Tibial artery (tissue), 4 donors: ENCODE measurements at regions not wholly inside any gene's neighbourhood (a gene's known extent, or its start where the extent isn't known, plus 50 kb on each side); places are given as distances from the start of the nearest gene placed in this dataset.

Experiments used
- DNase-seq, 2 donors: peaks; one replicate each; pipeline ENCODE4 v3.0.0-alpha.2; 2019
- H3K27ac ChIP-seq, 2 donors: fragments of 200-600 bp; sonication (generic) in 1 of 2; 1 replicate in 1 of 2; 2 replicates in 1 of 2; pipeline ENCODE4 v1.5.1; 2018 to 2019; ENCODE audit warnings: mild to moderate bottlenecking in 1 of 2
- H3K27me3 ChIP-seq, 2 donors: fragments of 200-600 bp; sonication (generic) in 1 of 2; one replicate each; pipeline versions ENCODE4 v1.5.1 to v1.6.0; 2016 to 2019
- H3K36me3 ChIP-seq, 3 donors: fragments of 200-600 bp; sonication (generic) in 2 of 3; one replicate each; pipeline ENCODE4 v1.5.1; 2016 to 2019; ENCODE audit warnings: mild to moderate bottlenecking in 2 of 3
- H3K4me1 ChIP-seq, 4 donors: fragments of 200-600 bp; sonication (generic) in 2 of 4; 1 replicate in 3 of 4; 2 replicates in 1 of 4; pipeline ENCODE4 v1.5.1; 2016 to 2019
- H3K4me3 ChIP-seq, 2 donors: fragments of 200-600 bp; sonication (generic) in 1 of 2; 1 replicate in 1 of 2; 2 replicates in 1 of 2; pipeline ENCODE4 v1.5.1; 2018 to 2019; ENCODE audit warnings: mild to moderate bottlenecking in 2 of 2
- H3K9me3 ChIP-seq, 3 donors: fragments of 200-600 bp; sonication (generic) in 1 of 3; one replicate each; pipeline ENCODE4 v1.5.1; 2016 to 2019
- intact Hi-C: fragments of 100-400 bp; cut with DNase I; formaldehyde crosslinking; loops from one replicate; pipeline ENCODE4 v1.15.0; 2023; ENCODE audit warnings: low total_unique reads
- TF ChIP-seq, protein P1 (sequence below), 2 experiments: fragments of 200-600 bp in 1 of 2; fragments of 450-650 bp in 1 of 2; IDR thresholded peaks; one replicate each; pipeline ENCODE4 v1.5.1; 2017 to 2019; ENCODE audit warnings: antibody characterized with exemption in 2 of 2, mild to moderate bottlenecking in 1 of 2, moderate library complexity in 1 of 2

DNA sequence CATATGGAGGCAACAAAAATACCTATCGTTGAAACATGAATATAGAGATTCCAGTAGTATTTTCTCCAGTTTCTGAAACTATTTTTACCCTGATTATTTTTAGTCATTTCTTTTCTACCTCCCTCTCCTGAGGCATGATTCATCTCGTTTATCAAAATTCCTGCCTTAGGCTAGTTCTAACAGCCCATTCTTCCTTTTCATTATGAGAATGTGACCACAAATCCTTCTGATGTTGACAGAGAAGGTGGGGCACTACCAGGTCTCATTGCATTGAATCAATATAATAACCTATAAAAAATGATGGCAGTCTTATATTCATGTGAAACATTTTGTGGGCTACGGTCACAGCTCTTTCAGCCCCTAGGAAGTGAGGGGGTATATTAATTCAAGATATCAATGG is 406.5 kb upstream of the UBE2E3 start:
- Histone ChIP-seq H3K27me3 (no peaks in the 10 kb centered on the region), H3K4me3 (no peak overlapping the region), H3K4me1 (no peaks in the 10 kb centered on the region), H3K36me3 (no peaks in the 10 kb centered on the region), H3K27ac (no peak overlapping the region), H3K9me3 (no peaks in the 10 kb centered on the region)
- no peak for DNase-seq
- intact Hi-C loops: no loop called here
- TF ChIP-seq, protein P1, sequence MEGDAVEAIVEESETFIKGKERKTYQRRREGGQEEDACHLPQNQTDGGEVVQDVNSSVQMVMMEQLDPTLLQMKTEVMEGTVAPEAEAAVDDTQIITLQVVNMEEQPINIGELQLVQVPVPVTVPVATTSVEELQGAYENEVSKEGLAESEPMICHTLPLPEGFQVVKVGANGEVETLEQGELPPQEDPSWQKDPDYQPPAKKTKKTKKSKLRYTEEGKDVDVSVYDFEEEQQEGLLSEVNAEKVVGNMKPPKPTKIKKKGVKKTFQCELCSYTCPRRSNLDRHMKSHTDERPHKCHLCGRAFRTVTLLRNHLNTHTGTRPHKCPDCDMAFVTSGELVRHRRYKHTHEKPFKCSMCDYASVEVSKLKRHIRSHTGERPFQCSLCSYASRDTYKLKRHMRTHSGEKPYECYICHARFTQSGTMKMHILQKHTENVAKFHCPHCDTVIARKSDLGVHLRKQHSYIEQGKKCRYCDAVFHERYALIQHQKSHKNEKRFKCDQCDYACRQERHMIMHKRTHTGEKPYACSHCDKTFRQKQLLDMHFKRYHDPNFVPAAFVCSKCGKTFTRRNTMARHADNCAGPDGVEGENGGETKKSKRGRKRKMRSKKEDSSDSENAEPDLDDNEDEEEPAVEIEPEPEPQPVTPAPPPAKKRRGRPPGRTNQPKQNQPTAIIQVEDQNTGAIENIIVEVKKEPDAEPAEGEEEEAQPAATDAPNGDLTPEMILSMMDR (IDR thresholded peaks at IDR 0.05): no peak

GRCh38 chr2:180572346-180572745 is 408.1 kb upstream of the UBE2E3 start:
- intact Hi-C loops: no loop called here
- no peaks in the 10 kb centered on the region for H3K4me1 ChIP-seq
- H3K4me3 ChIP-seq: no peak overlapping the region

GRCh38 chr2:180571559-180571958 is 408.8 kb upstream of the UBE2E3 start:
- intact Hi-C loops: no loop called here
- no peaks in the 10 kb centered on the region for H3K36me3 ChIP-seq
- no peaks in the 10 kb centered on the region for H3K27me3 ChIP-seq
- H3K27ac ChIP-seq: no peak overlapping the region
- no peaks in the 10 kb centered on the region for H3K9me3 ChIP-seq
- TF ChIP-seq, protein P1 (IDR thresholded peaks at IDR 0.05): no peak
- no peaks in the 10 kb centered on the region for H3K4me1 ChIP-seq
- DNase-seq: no peak
- H3K4me3 ChIP-seq: no peak overlapping the region

More at GRCh38 chr2:180572346-180572745, 408.1 kb upstream of the UBE2E3 start:
- no peak for DNase-seq
- TF ChIP-seq, protein P1 (IDR thresholded peaks at IDR 0.05): no peak
- Histone ChIP-seq H3K27me3 (no peaks in the 10 kb centered on the region), H3K27ac (no peak overlapping the region), H3K36me3 (no peaks in the 10 kb centered on the region), H3K9me3 (no peaks in the 10 kb centered on the region)

DNA sequence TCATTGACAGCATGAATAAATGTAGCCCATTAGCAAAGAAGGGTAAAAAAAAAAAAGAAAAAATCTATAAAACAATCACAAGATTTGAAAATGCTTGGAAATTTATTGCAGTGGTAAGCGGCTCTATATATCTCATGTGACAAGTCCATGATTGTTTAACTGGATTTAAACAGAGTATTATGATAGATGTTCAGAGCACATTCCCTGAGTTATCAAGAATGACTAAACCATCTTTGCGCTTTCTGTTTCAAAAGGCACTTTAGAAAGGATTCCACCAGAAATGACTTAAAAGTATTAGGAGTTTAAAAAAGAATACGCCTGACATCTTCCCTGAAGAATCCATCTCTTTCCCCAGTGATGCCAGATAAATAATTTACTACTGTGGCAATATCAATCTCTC is 409.5 kb upstream of the UBE2E3 start:
- Histone ChIP-seq H3K9me3 (no peaks in the 10 kb centered on the region), H3K27me3 (no peaks in the 10 kb centered on the region), H3K36me3 (no peaks in the 10 kb centered on the region), H3K4me1 (no peaks in the 10 kb centered on the region), H3K4me3 (no peak overlapping the region), H3K27ac (no peak overlapping the region)
- intact Hi-C loops: no loop called here
- TF ChIP-seq, protein P1 (IDR thresholded peaks at IDR 0.05): no peak
- no peak for DNase-seq

DNA sequence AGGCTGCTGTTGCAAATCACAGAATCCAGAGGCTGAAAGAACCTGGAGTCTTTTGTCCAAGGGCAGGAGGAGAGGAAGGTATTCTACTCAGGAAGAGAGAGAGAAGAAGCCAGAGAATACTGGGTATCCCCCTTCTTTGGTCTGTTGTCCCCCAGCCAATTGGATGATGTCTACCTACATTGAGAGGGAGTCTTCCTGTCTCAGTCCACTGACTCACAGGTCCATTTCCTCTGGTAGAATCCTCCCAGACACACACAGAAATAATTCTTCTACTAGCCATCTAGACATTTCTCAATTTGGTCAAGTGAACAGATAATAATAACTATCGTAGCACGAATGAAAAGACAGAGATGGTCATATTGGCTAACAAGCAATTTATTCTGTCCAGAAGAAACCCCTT is 416.4 kb upstream of the UBE2E3 start:
- H3K9me3 ChIP-seq: no peaks in the 10 kb centered on the region
- H3K27ac ChIP-seq: no peak overlapping the region
- no peaks in the 10 kb centered on the region for H3K4me1 ChIP-seq
- TF ChIP-seq, protein P1 (IDR thresholded peaks at IDR 0.05): no peak
- H3K4me3 ChIP-seq: no peak overlapping the region
- no peak for DNase-seq
- intact Hi-C loops: no loop called here
- no peaks in the 10 kb centered on the region for H3K36me3 ChIP-seq
- H3K27me3 ChIP-seq: no peaks in the 10 kb centered on the region

DNA sequence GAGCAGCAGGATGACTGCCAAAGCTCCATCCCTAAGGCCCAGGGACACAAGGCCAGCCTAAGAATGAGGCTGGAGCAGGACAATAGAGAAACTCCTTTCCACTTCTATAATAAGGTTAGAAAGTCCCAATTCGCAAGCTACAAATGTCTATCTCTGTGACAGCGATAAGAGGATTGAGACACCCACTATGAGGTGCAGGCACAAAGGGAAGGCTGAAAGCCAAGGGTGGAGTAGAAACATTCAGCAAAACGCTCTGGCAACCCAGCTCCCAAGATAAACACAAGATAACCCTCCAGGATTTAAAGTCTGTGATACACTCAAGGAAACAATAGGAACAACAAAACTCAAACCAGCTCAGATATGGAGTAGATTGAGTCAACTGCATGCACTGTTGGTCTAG is 418.0 kb upstream of the UBE2E3 start:
- Histone ChIP-seq H3K4me1 (no peaks in the 10 kb centered on the region), H3K27me3 (no peaks in the 10 kb centered on the region), H3K4me3 (no peak overlapping the region), H3K36me3 (no peaks in the 10 kb centered on the region), H3K9me3 (no peaks in the 10 kb centered on the region), H3K27ac (no peak overlapping the region)
- intact Hi-C loops: no loop called here
- no peak for DNase-seq
- TF ChIP-seq, protein P1 (IDR thresholded peaks at IDR 0.05): no peak
